ENCODE measurements at regions not wholly inside any gene's neighbourhood (a gene's known extent, or its start where the extent isn't known, plus 50 kb on each side); places are given as distances from the start of the nearest gene placed in this dataset.
"Not testable (repeated sequence)": the region's sequence is repeated elsewhere in the genome, so short reads cannot be mapped to it uniquely, and the experiment has no call there.

- H3K27me3 ChIP-seq: no peaks in the 10 kb centered on the region
- no peaks in the 10 kb centered on the region for H3K36me3 ChIP-seq
- no peak overlapping the region for H3K27ac ChIP-seq
- no peak for ATAC-seq
- no peak for DNase-seq
- no peaks in the 10 kb centered on the region for H3K9me3 ChIP-seq
- no peaks in the 10 kb centered on the region for H3K4me1 ChIP-seq
- intact Hi-C loops (cut with DNase I; ENCODE audit: low total_unique reads): no loop called here
- in situ Hi-C loops (cut with MboI; ENCODE audit: low sequenced_read_pairs in 4 of 4): no loop called here
- no peak overlapping the region for H3K4me3 ChIP-seq
- TF ChIP-seq, protein P1, sequence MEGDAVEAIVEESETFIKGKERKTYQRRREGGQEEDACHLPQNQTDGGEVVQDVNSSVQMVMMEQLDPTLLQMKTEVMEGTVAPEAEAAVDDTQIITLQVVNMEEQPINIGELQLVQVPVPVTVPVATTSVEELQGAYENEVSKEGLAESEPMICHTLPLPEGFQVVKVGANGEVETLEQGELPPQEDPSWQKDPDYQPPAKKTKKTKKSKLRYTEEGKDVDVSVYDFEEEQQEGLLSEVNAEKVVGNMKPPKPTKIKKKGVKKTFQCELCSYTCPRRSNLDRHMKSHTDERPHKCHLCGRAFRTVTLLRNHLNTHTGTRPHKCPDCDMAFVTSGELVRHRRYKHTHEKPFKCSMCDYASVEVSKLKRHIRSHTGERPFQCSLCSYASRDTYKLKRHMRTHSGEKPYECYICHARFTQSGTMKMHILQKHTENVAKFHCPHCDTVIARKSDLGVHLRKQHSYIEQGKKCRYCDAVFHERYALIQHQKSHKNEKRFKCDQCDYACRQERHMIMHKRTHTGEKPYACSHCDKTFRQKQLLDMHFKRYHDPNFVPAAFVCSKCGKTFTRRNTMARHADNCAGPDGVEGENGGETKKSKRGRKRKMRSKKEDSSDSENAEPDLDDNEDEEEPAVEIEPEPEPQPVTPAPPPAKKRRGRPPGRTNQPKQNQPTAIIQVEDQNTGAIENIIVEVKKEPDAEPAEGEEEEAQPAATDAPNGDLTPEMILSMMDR (IDR thresholded peaks at IDR 0.05 in 4 of 5, conservative IDR thresholded peaks at IDR 0.05 in 1 of 5): no peak
- no peak for TF ChIP-seq POLR2A (IDR thresholded peaks at IDR 0.05)
Observed at GRCh38 chr3:118801899-118802298, 232.7 kb downstream of the IGSF11 start.

- Histone ChIP-seq H3K9me3 (no peaks in the 10 kb centered on the region), H3K27ac (no peak overlapping the region), H3K4me1 (no peaks in the 10 kb centered on the region), H3K36me3 (no peaks in the 10 kb centered on the region), H3K27me3 (no peaks in the 10 kb centered on the region), H3K4me3 (no peak overlapping the region)
- ATAC-seq: no peak
- in situ Hi-C loops (cut with MboI; ENCODE audit: low sequenced_read_pairs in 4 of 4): no loop called here
- intact Hi-C loops (cut with DNase I; ENCODE audit: low total_unique reads): no loop called here
- DNase-seq: no peak
- TF ChIP-seq, protein P1 (IDR thresholded peaks at IDR 0.05 in 4 of 5, conservative IDR thresholded peaks at IDR 0.05 in 1 of 5): no peak
- no peak for TF ChIP-seq POLR2A (IDR thresholded peaks at IDR 0.05)
Observed at GRCh38 chr3:118802325-118803095, 232.1 kb downstream of the IGSF11 start.

- H3K4me1 ChIP-seq: no peaks in the 10 kb centered on the region
- no peak for TF ChIP-seq POLR2A (IDR thresholded peaks at IDR 0.05)
- TF ChIP-seq, protein P1 (IDR thresholded peaks at IDR 0.05 in 4 of 5, conservative IDR thresholded peaks at IDR 0.05 in 1 of 5): no peak
- ATAC-seq: no peak
Observed at GRCh38 chr3:118803096-118803476, 231.6 kb downstream of the IGSF11 start.

GRCh38 chr3:118805007-118805406 is 229.6 kb downstream of the IGSF11 start:
- no peaks in the 10 kb centered on the region for H3K36me3 ChIP-seq
- H3K4me1 ChIP-seq: no peaks in the 10 kb centered on the region
- TF ChIP-seq POLR2A (IDR thresholded peaks at IDR 0.05): no peak
- TF ChIP-seq, protein P1 (IDR thresholded peaks at IDR 0.05 in 4 of 5, conservative IDR thresholded peaks at IDR 0.05 in 1 of 5): no peak
- ATAC-seq (no peak), DNase-seq (no peak)
- in situ Hi-C loops (cut with MboI; ENCODE audit: low sequenced_read_pairs in 4 of 4): no loop called here
- H3K9me3 ChIP-seq: no peaks in the 10 kb centered on the region
- intact Hi-C loops (cut with DNase I; ENCODE audit: low total_unique reads): no loop called here
- no peaks in the 10 kb centered on the region for H3K27me3 ChIP-seq
- no peak overlapping the region for H3K27ac ChIP-seq
- H3K4me3 ChIP-seq: no peak overlapping the region

More at GRCh38 chr3:118803096-118803476, 231.6 kb downstream of the IGSF11 start:
- DNase-seq: no peak
- Histone ChIP-seq H3K27me3 (no peaks in the 10 kb centered on the region), H3K27ac (no peak overlapping the region), H3K4me3 (no peak overlapping the region), H3K36me3 (no peaks in the 10 kb centered on the region), H3K9me3 (no peaks in the 10 kb centered on the region)
- in situ Hi-C loops (cut with MboI; ENCODE audit: low sequenced_read_pairs in 4 of 4): no loop called here
- intact Hi-C loops (cut with DNase I; ENCODE audit: low total_unique reads): no loop called here

GRCh38 chr3:118806423-118806822 is 228.2 kb downstream of the IGSF11 start:
- TF ChIP-seq, protein P1 (IDR thresholded peaks at IDR 0.05 in 4 of 5, conservative IDR thresholded peaks at IDR 0.05 in 1 of 5): no peak
- no peak for TF ChIP-seq POLR2A (IDR thresholded peaks at IDR 0.05)
- Histone ChIP-seq H3K4me3 (no peak overlapping the region), H3K4me1 (no peaks in the 10 kb centered on the region), H3K36me3 (no peaks in the 10 kb centered on the region), H3K27me3 (no peaks in the 10 kb centered on the region), H3K27ac (no peak overlapping the region), H3K9me3 (no peaks in the 10 kb centered on the region)
- in situ Hi-C loops (cut with MboI; ENCODE audit: low sequenced_read_pairs in 4 of 4): no loop called here
- ATAC-seq (no peak), DNase-seq (no peak)
- intact Hi-C loops (cut with DNase I; ENCODE audit: low total_unique reads): no loop called here

GRCh38 chr3:118807349-118807748 is 227.3 kb downstream of the IGSF11 start:
- intact Hi-C loops (cut with DNase I; ENCODE audit: low total_unique reads); DNase-seq; H3K36me3 ChIP-seq; H3K4me3 ChIP-seq; in situ Hi-C loops (cut with MboI; ENCODE audit: low sequenced_read_pairs in 4 of 4); H3K27ac ChIP-seq; H3K27me3 ChIP-seq; ATAC-seq; H3K4me1 ChIP-seq; H3K9me3 ChIP-seq: not testable (repeated sequence)

All from gastrocnemius medialis (tissue), 4 donors.